ENCODE measurements at regions not wholly inside any gene's neighbourhood (a gene's known extent, or its start where the extent isn't known, plus 50 kb on each side); places are given as distances from the start of the nearest gene placed in this dataset.

DNA sequence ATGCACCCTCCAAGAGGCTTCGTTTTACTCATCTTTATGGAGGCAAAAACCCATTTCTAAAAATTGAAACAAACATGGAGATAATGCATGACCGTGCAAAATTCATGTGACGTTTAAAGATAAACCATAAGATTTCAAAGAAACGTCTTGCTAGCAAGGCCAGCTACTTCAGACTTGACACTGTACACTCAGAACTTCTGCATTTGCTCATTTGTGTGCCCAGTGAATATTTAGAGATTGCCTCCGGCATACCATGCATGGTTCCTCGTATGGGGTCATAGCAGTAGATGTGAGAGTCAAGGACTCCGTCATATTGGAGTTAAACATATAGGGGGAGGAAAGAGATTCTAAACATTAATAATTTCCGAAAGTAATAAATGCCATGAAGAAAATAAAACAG lies 78.6 kb upstream of the NEURL1B start:
- no peak for TF ChIP-seq EP300 (IDR thresholded peaks at IDR 0.05; ENCODE audit: borderline replicate concordance in 1 of 2, low read depth in 2 of 2, low read length in 2 of 2)
- no peak for TF ChIP-seq SIX5 (IDR thresholded peaks at IDR 0.05; ENCODE audit: low read depth, low read length)
- no peak for TF ChIP-seq HDAC6 (IDR thresholded peaks at IDR 0.05; ENCODE audit: low read depth, low read length)
- no peak for TF ChIP-seq CTCF (IDR thresholded peaks at IDR 0.05; ENCODE audit: control extremely low read depth in 1 of 3, insufficient read depth in 1 of 3, low read depth in 1 of 3, low read length in 3 of 3)

All from H1 (cell line).